Peyer's patch (tissue), 4 donors: ENCODE measurements at regions not wholly inside any gene's neighbourhood (a gene's known extent, or its start where the extent isn't known, plus 50 kb on each side); places are given as distances from the start of the nearest gene placed in this dataset.

ENCODE experiments used
- DNase-seq, 3 donors: peaks; one replicate each; pipeline ENCODE4 v3.0.0-alpha.2; 2017 to 2019
- H3K27ac ChIP-seq, 4 donors: fragments of 200-600 bp; sonication (generic); one replicate each; pipeline ENCODE4 v1.5.1; 2016 to 2019
- H3K27me3 ChIP-seq, 2 donors: fragments of 200-600 bp; sonication (generic); one replicate each; pipeline ENCODE4 v1.5.1; 2019
- H3K36me3 ChIP-seq, 3 donors: fragments of 200-600 bp; sonication (generic); one replicate each; pipeline ENCODE4 v1.5.1; 2016 to 2019
- H3K4me1 ChIP-seq, 4 donors: fragments of 200-600 bp; sonication (generic); one replicate each; pipeline ENCODE4 v1.5.1; 2016 to 2019
- H3K4me3 ChIP-seq, 4 donors: fragments of 200-600 bp; sonication (generic); 1 replicate in 3 of 4; 2 replicates in 1 of 4; pipeline ENCODE4 v1.5.1; 2016 to 2019; ENCODE audit warnings: mild to moderate bottlenecking in 1 of 4
- H3K9me3 ChIP-seq, 4 donors: fragments of 200-600 bp; sonication (generic); one replicate each; pipeline ENCODE4 v1.5.1; 2016 to 2019; ENCODE audit warnings: mild to moderate bottlenecking in 1 of 4
- POLR2A ChIP-seq, 2 donors: fragments of 450-650 bp; IDR thresholded peaks; one replicate each; pipeline ENCODE4 v1.5.1; 2017; ENCODE audit warnings: antibody characterized with exemption in 2 of 2, mild to moderate bottlenecking in 2 of 2, moderate library complexity in 2 of 2
- TF ChIP-seq, protein P1 (sequence below), 6 experiments: fragments of 450-650 bp in 4 of 6; fragments of 200-600 bp in 2 of 6; sonication (generic) in 1 of 6; IDR thresholded peaks; one replicate each; pipeline ENCODE4 v1.5.1; 2017 to 2019; ENCODE audit warnings: antibody characterized with exemption in 6 of 6, mild to moderate bottlenecking in 3 of 6, moderate library complexity in 1 of 6

DNA sequence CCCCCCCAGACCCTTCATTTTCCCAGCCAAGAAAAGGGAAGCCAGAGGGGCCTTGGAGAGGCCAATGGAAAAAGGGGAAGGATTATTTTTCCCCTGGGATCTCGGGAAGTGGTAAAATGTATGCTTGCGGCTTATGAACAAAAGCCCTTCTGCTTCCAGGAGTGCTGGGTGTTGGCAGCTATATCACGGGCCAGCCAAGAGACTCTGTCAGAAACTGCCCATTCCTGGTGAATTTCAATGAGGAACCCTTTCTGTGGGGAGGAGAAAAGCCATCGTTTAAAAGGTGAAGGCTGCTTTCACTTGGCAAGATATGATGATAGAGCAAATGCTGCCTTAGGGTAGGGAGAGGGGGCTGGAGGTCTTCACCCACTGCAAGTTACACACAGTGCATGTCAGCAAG, 69.7 kb upstream of the ZC3H12A start:
- H3K36me3 ChIP-seq, result no peaks in the 10 kb centered on the region
- no peaks in the 10 kb centered on the region for H3K27me3 ChIP-seq
- H3K9me3 ChIP-seq, result no peaks in the 10 kb centered on the region
- no peak for TF ChIP-seq POLR2A (IDR thresholded peaks at IDR 0.05)
- TF ChIP-seq, protein P1, sequence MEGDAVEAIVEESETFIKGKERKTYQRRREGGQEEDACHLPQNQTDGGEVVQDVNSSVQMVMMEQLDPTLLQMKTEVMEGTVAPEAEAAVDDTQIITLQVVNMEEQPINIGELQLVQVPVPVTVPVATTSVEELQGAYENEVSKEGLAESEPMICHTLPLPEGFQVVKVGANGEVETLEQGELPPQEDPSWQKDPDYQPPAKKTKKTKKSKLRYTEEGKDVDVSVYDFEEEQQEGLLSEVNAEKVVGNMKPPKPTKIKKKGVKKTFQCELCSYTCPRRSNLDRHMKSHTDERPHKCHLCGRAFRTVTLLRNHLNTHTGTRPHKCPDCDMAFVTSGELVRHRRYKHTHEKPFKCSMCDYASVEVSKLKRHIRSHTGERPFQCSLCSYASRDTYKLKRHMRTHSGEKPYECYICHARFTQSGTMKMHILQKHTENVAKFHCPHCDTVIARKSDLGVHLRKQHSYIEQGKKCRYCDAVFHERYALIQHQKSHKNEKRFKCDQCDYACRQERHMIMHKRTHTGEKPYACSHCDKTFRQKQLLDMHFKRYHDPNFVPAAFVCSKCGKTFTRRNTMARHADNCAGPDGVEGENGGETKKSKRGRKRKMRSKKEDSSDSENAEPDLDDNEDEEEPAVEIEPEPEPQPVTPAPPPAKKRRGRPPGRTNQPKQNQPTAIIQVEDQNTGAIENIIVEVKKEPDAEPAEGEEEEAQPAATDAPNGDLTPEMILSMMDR (IDR thresholded peaks at IDR 0.05), result no peak
- no peak overlapping the region for H3K27ac ChIP-seq
- H3K4me3 ChIP-seq, result no peak overlapping the region
- no peak for DNase-seq
- no peaks in the 10 kb centered on the region for H3K4me1 ChIP-seq

DNA sequence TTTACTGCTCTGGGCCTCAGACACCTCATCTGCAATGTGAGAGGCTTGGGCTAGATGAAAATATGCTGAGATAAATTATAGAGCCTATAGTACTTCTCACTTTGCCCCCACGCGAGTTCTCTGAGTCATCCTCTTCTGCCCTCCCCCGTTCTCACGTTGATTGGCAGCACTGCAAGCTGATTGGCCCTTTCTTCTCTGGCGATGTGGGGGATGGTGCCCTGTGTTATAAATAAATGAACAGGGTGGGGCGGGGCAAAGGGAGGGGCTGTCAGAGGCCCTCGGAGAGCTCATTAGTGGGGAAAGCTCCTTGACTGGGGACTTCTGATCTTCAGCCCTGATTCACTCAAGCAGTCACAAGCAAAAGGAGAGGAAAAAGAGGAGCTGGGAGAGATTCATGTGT, 64.3 kb upstream of the ZC3H12A start:
- no peaks in the 10 kb centered on the region for H3K27me3 ChIP-seq
- H3K27ac ChIP-seq, result no peak overlapping the region
- H3K9me3 ChIP-seq, result no peaks in the 10 kb centered on the region
- no peak for DNase-seq
- H3K36me3 ChIP-seq, result no peaks in the 10 kb centered on the region
- H3K4me3 ChIP-seq, result no peak overlapping the region
- TF ChIP-seq, protein P1 (IDR thresholded peaks at IDR 0.05), result no peak
- no peak for TF ChIP-seq POLR2A (IDR thresholded peaks at IDR 0.05)
- H3K4me1 ChIP-seq, result no peaks in the 10 kb centered on the region

DNA sequence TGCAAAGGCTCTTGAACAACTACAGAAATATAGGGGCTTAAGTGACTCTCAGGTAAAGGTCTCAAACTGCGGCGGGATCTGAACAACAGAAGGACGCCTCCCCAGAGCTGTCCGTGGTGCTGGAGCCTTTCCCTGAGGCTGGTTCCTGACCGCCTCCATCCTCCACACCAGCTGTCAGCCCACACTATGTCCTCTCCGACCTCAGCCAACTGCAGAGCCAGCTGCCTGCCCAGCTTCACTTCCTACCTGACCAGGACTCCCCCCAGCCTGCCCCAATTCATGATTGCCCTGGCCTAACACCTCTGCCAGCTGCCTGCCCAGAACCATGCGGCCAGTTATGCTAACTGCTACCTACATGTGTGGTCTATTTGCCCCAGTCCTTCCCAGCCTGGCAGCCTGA, 63.6 kb upstream of the ZC3H12A start:
- Histone ChIP-seq H3K36me3 (no peaks in the 10 kb centered on the region), H3K27me3 (no peaks in the 10 kb centered on the region), H3K27ac (no peak overlapping the region), H3K4me3 (no peak overlapping the region), H3K9me3 (no peaks in the 10 kb centered on the region), H3K4me1 (no peaks in the 10 kb centered on the region)
- TF ChIP-seq, protein P1 (IDR thresholded peaks at IDR 0.05), result no peak
- no peak for TF ChIP-seq POLR2A (IDR thresholded peaks at IDR 0.05)
- no peak for DNase-seq

DNA sequence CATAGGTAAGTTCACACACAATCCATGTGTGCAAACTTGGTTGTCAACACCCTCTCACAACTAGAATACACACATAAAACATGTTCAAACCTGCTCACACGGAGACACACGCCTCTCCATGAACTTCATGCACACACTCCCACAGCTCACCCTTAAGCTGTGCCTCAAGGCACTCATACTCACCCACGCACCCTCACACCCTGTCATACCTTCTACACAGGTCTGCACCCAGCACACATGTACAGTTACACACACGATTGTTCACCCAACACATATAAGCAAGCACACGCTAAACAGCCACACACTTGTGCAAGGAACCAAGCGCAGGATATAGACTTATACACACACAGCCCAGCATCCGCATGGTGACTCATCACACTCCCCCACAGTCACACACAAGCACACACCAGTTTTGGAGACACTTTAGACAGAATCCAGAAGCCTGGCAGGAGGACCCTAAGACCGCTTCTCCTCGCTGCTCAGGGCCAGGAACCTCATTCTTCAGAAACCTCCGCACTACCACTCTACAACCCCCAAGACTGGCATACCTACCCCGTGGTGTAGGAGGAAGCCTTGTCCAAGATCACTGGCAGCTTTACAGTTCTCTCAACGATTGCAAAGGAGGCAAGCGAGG, 58.7 kb upstream of the ZC3H12A start:
- no peaks in the 10 kb centered on the region for H3K27me3 ChIP-seq
- no peaks in the 10 kb centered on the region for H3K36me3 ChIP-seq
- no peak overlapping the region for H3K27ac ChIP-seq
- no peak for DNase-seq
- TF ChIP-seq POLR2A (IDR thresholded peaks at IDR 0.05), result no peak
- TF ChIP-seq, protein P1 (IDR thresholded peaks at IDR 0.05), result no peak
- H3K9me3 ChIP-seq, result no peaks in the 10 kb centered on the region
- no peak overlapping the region for H3K4me3 ChIP-seq
- no peaks in the 10 kb centered on the region for H3K4me1 ChIP-seq

DNA sequence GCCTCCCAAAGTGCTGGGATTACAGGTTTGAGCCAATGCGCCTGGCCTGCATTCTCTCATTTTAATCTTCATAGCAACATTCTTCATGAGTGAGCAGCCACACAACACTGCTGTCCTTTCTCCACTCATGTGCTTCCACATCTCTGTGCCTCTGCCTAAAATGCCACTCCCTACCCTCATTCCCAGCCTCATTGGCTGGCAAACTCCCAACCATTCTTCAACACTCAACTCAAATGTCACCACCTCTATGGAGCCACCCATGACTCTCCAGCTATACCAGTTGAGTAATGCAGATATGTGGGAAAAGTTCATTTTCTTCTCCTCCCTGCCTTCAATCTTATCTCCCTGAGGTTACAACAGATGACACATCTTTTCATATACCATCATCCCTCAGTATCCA, 53.9 kb upstream of the ZC3H12A start:
- H3K27me3 ChIP-seq, result no peaks in the 10 kb centered on the region
- TF ChIP-seq POLR2A (IDR thresholded peaks at IDR 0.05), result no peak
- TF ChIP-seq, protein P1 (IDR thresholded peaks at IDR 0.05), result no peak
- no peak overlapping the region for H3K27ac ChIP-seq
- H3K4me3 ChIP-seq, result no peak overlapping the region
- H3K9me3 ChIP-seq, result no peaks in the 10 kb centered on the region
- no peaks in the 10 kb centered on the region for H3K36me3 ChIP-seq
- H3K4me1 ChIP-seq, result no peaks in the 10 kb centered on the region
- no peak for DNase-seq

DNA sequence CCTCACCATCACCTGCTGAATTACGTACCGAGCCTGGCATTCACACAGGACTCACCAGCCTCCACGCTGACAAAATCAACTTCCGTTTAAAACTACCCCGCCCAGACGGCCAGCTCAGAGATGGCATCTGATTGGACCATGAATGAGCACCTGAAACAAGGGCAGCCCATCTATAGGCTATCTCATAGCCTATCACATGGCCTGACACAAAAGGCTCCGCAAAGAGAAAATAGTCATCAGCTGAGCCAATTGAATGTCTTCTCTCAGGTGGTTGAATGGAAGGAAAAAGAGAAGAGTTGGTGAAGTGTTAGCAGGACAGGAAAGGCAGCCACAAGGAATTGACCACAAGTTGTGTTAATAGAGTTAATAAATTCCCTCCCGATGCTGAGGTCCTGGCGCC, 50.6 kb upstream of the ZC3H12A start:
- no peak overlapping the region for H3K4me3 ChIP-seq
- TF ChIP-seq, protein P1 (IDR thresholded peaks at IDR 0.05), result no peak
- TF ChIP-seq POLR2A (IDR thresholded peaks at IDR 0.05), result no peak
- no peaks in the 10 kb centered on the region for H3K4me1 ChIP-seq
- no peak for DNase-seq
- H3K27ac ChIP-seq, result no peak overlapping the region
- H3K9me3 ChIP-seq, result no peaks in the 10 kb centered on the region
- H3K27me3 ChIP-seq, result no peaks in the 10 kb centered on the region
- H3K36me3 ChIP-seq, result no peaks in the 10 kb centered on the region
